RCC 7860 (cell line): ENCODE measurements at regions not wholly inside any gene's neighbourhood (a gene's known extent, or its start where the extent isn't known, plus 50 kb on each side); places are given as distances from the start of the nearest gene placed in this dataset.
"Not testable (repeated sequence)": the region's sequence is repeated elsewhere in the genome, so short reads cannot be mapped to it uniquely, and the experiment has no call there.

Experiments
- DNase-seq: peaks from one replicate; pipeline ENCODE4 v3.0.0-alpha.2; 2015; ENCODE audit warnings: low spot score
- FAIRE-seq: peaks from 2 replicates; lab custom pipeline; 2012; peaks lifted over from hg19 to GRCh38; lab: Jason Lieb, UNC

DNA sequence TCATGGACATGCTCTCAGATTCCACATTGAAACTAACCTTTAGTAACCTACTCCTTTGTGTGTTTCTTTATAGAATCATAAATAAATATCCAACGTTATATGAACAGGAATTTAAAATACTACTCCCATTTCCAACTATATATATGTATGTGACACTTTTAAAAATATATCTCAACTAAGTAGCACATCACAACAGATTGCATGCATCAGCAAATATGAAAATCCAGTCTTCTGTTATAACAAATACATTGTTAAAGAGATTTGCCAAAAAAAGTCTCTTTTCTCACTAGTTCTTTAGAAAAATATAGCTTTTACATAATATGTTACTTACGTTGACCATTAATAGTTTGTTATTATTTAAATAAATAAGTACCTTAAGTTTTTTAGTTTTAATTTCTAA is 1608.6 kb upstream of the RAG2 start:
- DNase-seq, result no peak
- no peak for FAIRE-seq

- FAIRE-seq, result no peak
- no peak for DNase-seq
These were observed 1593.1 kb upstream of the RAG2 start for GRCh38 chr11:38191101-38191500.

- DNase-seq, result no peak
These were observed 1584.3 kb upstream of the RAG2 start for GRCh38 chr11:38182126-38182866.

GRCh38 chr11:38176686-38177322 is 1578.8 kb upstream of the RAG2 start:
- DNase-seq, result no peak
- no peak for FAIRE-seq

More at GRCh38 chr11:38182126-38182866, 1584.3 kb upstream of the RAG2 start:
- FAIRE-seq, result no peak

DNA sequence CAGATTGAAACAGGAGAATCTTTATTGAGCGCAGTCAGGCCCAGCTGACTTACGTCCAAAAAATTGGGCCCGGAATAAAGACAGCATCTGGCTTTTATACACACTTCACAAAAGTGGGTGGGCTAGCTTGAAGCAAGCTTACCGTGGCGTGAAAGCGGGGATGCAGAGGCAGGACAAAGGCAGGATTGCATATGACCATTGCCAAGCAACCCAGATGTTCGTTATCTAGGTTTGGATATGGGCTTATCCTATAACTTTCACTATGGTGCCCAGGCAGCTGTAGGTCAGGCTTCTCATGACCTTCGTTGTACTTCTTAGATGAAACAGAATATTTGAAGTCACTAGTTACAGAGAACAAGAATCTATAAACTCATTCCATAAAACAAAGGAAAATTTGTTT is 1575.6 kb upstream of the RAG2 start:
- FAIRE-seq, result no peak
- DNase-seq, result no peak

GRCh38 chr11:38169286-38169685 is 1571.2 kb upstream of the RAG2 start:
- FAIRE-seq (no peak), DNase-seq (no peak)

- DNase-seq (no peak), FAIRE-seq (no peak)
These were observed 1565.5 kb upstream of the RAG2 start for GRCh38 chr11:38163526-38163925.

- FAIRE-seq (no peak), DNase-seq (no peak)
These were observed 1562.4 kb upstream of the RAG2 start for GRCh38 chr11:38160433-38160832.

DNA sequence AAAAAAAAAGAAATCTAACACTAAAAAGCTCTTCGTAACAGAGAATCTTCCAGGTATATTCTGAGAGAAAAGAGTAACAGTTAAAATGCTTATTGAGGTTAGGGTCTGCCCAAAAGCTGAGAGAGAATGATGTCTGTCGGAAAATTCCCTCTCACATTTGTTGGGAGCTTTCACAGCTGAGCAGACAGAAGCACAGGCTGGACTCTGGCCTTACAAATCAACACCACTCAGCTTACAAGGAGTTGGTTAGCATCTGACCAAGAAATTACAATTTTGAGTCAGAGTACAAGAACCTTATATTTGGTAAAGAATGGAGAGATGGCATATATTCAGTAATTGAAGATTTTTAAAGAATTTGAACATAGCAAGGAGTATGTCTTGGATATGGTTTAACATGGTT is 1561.0 kb upstream of the RAG2 start:
- FAIRE-seq (no peak), DNase-seq (no peak)

DNA sequence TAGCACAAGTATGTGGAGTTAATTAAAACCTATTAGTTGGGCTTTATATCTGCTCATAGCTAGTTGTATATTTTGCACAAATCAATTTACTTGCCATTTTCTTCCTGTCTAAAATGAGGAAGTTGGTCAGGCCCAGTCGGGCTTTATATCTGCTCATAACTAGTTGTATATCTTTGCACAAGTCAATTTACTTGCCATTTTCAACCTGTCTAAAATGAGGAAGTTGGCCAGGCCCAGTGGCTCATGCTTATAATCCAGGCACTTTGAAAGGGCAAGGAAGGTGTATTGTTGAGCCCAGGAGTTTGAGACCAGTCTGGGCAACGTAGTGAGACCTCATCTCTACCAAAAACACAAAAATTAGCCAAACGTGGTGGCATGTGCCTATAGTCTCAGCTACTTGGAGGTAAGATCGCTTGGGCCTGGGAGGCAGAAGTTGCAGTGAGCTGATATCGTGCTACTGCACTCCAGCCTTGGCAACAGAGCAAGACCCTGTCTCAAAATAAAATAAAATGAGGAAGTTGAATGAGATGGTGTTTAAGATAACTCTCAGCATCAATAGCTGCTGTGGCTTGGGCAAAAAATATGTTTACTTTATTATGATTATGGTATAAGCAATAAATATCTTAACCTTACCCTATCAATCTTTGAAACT is 1558.6 kb upstream of the RAG2 start:
- FAIRE-seq (no peak), DNase-seq (no peak)

DNA sequence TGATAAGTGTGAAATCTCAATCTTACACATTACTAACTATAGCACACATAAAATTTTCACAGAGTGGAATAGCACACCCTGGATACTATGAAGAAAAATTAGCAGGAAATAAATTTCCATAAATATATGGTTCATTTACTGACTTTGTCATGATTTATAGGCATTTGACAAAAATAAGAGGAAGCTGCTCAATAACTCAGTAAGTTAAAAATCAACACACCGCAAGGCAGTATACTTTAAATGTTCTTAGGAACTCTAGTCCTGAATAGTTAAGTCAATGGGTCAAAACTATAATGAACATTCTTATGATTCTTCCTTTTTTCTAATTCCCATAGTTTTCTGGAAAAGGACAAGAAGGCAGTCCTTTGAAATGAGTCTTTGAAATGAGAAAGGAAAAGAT is 1557.8 kb upstream of the RAG2 start:
- DNase-seq, result no peak
- FAIRE-seq, result no peak

DNA sequence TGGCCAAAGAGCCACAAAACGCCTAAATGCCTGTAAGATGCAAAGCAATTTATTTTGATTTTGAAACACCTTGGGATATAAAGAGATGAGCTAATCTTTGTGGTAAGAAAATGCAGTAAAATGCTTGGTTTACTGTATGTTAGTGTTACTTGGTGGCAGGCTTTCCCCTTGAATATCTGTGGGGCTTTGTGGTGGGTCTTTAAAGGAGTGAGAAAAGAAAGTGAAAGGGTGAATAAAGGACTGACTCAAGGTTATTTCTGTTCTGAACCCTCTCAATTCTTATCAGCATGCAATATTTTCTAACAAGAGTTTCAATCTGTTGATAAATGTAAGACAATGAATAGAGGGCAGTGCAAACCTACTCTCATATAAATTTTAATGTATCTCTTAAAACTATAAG is 1555.9 kb upstream of the RAG2 start:
- FAIRE-seq, result no peak
- no peak for DNase-seq

- FAIRE-seq, result no peak
- no peak for DNase-seq
These were observed 1545.8 kb upstream of the RAG2 start for GRCh38 chr11:38143852-38144251.

DNA sequence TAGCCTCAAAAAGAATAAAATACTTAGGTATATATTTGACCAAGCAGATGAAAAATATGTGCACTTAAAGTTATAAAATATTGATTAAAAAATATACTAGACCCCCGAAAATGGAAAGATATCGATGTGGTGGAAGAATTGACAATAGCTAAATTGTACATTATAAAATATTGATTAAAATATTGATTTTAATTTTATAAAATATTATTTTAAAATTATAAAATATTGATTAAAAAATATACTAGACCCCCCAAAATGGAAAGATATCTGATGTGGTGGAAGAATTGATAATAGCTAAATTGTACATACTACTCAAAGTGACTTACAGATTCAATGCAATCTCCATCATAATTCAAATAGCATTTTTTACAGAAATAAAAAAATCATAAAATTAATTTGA is 1540.9 kb upstream of the RAG2 start:
- no peak for DNase-seq
- no peak for FAIRE-seq

DNA sequence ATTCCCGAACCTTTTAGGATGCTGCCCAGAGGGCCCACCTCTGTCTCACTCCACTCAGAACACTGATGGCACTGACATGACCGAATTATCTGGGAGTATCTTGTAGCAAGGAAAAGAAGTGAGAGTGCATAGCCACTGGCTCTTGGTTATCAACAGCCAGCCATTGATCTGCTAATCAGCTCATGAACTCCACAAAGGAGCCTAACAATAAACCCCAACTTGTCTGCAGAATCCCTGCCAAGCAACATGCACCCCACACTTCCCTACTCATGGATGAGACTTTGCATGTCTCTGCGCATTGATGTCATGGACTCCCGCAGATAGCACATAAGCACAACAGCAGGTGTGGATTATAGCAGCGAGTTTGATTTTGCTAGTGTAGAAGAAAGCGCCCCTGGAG is 1538.9 kb upstream of the RAG2 start:
- no peak for FAIRE-seq

GRCh38 chr11:38131535-38131934 is 1533.5 kb upstream of the RAG2 start:
- FAIRE-seq (no peak), DNase-seq (no peak)

More for the DNA sequence above, 1538.9 kb upstream of the RAG2 start:
- no peak for DNase-seq

GRCh38 chr11:38130976-38131375 is 1532.9 kb upstream of the RAG2 start:
- DNase-seq (no peak), FAIRE-seq (no peak)

DNA sequence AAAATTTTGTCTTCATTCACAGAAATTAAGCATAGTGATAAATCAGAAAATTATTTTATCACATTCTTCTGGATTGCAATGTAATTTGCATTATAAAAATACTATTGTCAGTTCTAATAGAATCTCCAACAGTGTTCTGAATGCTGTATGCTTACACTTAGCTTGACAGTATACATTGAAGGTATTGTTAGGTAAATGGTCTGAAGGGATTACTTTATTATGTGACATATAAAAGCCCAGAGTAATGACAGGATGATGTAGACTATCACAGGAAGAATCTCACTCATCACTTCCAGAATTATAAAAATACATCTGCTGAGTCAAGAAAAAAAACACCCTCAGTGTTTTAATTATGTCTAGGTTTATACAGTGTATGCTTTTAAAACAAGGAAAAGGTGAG is 1532.5 kb upstream of the RAG2 start:
- DNase-seq (no peak), FAIRE-seq (no peak)

DNA sequence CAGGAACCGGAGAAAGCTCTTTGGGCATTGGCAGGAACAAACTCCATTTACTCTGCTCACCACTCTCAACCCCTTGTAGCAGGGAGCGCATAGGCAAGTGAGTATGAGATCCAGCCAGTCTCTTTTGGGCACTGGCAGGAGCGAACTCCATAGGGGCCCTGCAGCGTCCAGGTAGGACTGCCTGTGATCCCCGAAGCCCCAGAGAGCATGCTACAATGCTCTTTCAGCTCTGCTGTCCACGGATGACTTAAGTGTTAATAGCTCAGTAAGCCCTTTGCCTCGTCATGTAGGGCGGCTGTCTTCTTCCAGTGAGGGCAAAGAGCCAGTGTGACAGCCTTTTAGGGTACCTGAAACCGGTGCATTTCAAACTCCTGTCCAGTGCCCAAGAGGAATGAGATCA is 1525.6 kb upstream of the RAG2 start:
- DNase-seq (no peak), FAIRE-seq (no peak)

DNA sequence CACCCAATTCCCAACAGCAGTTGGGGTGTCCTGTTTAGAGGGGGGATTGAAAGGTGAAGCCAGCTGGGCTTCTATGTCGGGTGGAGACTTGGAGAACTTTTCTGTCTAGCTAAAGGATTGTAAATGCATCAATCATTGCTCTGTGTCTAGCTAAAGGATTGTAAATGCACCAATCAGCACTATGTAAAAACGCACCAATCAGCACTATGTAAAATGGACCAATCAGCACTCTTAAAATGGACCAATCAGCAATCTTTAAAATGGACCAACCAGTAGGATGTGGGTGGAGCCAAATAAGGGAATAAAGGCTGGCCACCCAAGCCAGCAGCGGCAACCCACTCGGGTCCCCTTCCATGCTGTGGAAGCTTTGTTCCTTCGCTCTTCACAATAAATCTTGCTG is 1518.6 kb upstream of the RAG2 start:
- DNase-seq, FAIRE-seq: not testable (repeated sequence)

GRCh38 chr11:38115381-38115780 is 1517.3 kb upstream of the RAG2 start:
- FAIRE-seq, DNase-seq: not testable (repeated sequence)

GRCh38 chr11:38100836-38101462 is 1502.9 kb upstream of the RAG2 start:
- FAIRE-seq (no peak), DNase-seq (no peak)
